ENCODE measurements at regions not wholly inside any gene's neighbourhood (a gene's known extent, or its start where the extent isn't known, plus 50 kb on each side); places are given as distances from the start of the nearest gene placed in this dataset.

GRCh38 chr2:34371711-34372110, 772.6 kb upstream of the FAM98A start:
- Histone ChIP-seq H3K36me3 (no peaks in the 10 kb centered on the region), H3K27me3 (no peaks in the 10 kb centered on the region), H3K9me3 (no peaks in the 10 kb centered on the region), H3K4me3 (no peak overlapping the region), H3K4me1 (no peaks in the 10 kb centered on the region), H3K27ac (no peak overlapping the region)
- WGBS, 2 donors, result 47 to 97% methylated on average over 3 of the region's 3 CpGs
- DNase-seq, result no peak
- TF ChIP-seq CTCF (IDR thresholded peaks at IDR 0.05), result no peak
- no peak for TF ChIP-seq POLR2A (IDR thresholded peaks at IDR 0.05)
- intact Hi-C loops (cut with DNase I), result no loop called here

GRCh38 chr2:34368304-34368703, 769.2 kb upstream of the FAM98A start:
- H3K27me3 ChIP-seq, result no peaks in the 10 kb centered on the region
- no peak overlapping the region for H3K27ac ChIP-seq
- TF ChIP-seq CTCF (IDR thresholded peaks at IDR 0.05), result no peak
- no peak for TF ChIP-seq POLR2A (IDR thresholded peaks at IDR 0.05)
- H3K4me1 ChIP-seq, result no peaks in the 10 kb centered on the region
- intact Hi-C loops (cut with DNase I), result no loop called here
- H3K36me3 ChIP-seq, result no peaks in the 10 kb centered on the region
- no peaks in the 10 kb centered on the region for H3K9me3 ChIP-seq
- DNase-seq, result no peak
- WGBS, 2 donors, result 31% methylated on average over 1 of the region's 1 CpG; no CpG with 5 or more reads in 1 of the 2 donors
- no peak overlapping the region for H3K4me3 ChIP-seq

GRCh38 chr2:34365932-34366331, 766.8 kb upstream of the FAM98A start:
- H3K4me3 ChIP-seq, result no peak overlapping the region
- intact Hi-C loops (cut with DNase I), result no loop called here
- DNase-seq, result no peak
- H3K36me3 ChIP-seq, result no peaks in the 10 kb centered on the region
- no peak for TF ChIP-seq CTCF (IDR thresholded peaks at IDR 0.05)
- WGBS, 2 donors, result 31% methylated on average over 3 of the region's 3 CpGs
- H3K27me3 ChIP-seq, result no peaks in the 10 kb centered on the region
- H3K4me1 ChIP-seq, result no peaks in the 10 kb centered on the region
- H3K9me3 ChIP-seq, result no peaks in the 10 kb centered on the region
- H3K27ac ChIP-seq, result no peak overlapping the region

GRCh38 chr2:34365512-34365911, 766.4 kb upstream of the FAM98A start:
- WGBS, 2 donors, result 58 to 64% methylated on average over 2 of the region's 2 CpGs
- Histone ChIP-seq H3K36me3 (no peaks in the 10 kb centered on the region), H3K4me3 (no peak overlapping the region), H3K9me3 (no peaks in the 10 kb centered on the region), H3K4me1 (no peaks in the 10 kb centered on the region), H3K27me3 (no peaks in the 10 kb centered on the region), H3K27ac (no peak overlapping the region)
- intact Hi-C loops (cut with DNase I), result no loop called here
- DNase-seq, result no peak
- TF ChIP-seq POLR2A (IDR thresholded peaks at IDR 0.05), result no peak
- no peak for TF ChIP-seq CTCF (IDR thresholded peaks at IDR 0.05)

- no peaks in the 10 kb centered on the region for H3K4me1 ChIP-seq
- H3K4me3 ChIP-seq, result no peak overlapping the region
- DNase-seq, result no peak
- 19 to 23% methylated on average over 2 of the region's 2 CpGs for WGBS, 2 donors
- H3K9me3 ChIP-seq, result no peaks in the 10 kb centered on the region
- H3K27me3 ChIP-seq, result no peaks in the 10 kb centered on the region
- TF ChIP-seq CTCF (IDR thresholded peaks at IDR 0.05), result no peak
- TF ChIP-seq POLR2A (IDR thresholded peaks at IDR 0.05), result no peak
- no peak overlapping the region for H3K27ac ChIP-seq
- intact Hi-C loops (cut with DNase I), result no loop called here
- no peaks in the 10 kb centered on the region for H3K36me3 ChIP-seq
Observed at GRCh38 chr2:34353509-34354113, 754.5 kb upstream of the FAM98A start.
